ENCODE measurements at regions not wholly inside any gene's neighbourhood (a gene's known extent, or its start where the extent isn't known, plus 50 kb on each side); places are given as distances from the start of the nearest gene placed in this dataset.

DNA sequence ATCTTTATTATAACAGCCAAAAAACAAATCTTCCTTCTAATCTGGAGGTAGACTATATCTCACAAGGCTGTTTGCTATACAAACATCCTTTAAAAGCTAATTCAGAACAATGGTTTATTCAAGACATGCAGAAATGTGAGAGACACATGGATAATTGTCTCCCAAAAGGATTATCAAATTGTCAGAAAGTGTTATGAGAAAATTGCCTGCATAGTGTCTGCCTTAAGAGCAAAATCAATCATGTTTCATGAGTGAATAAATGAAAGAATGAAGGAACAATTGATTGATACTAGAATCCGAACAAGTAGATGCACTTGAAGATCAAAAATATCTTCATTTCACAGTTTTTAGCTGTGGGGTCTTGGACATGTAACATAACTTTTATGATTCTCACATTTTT, 621.7 kb upstream of the BOD1L1 start:
- Histone ChIP-seq H2BK120ac (replicated peaks; ENCODE audit: low read depth, low read length) (no peak overlapping the region), H2BK15ac (ENCODE audit: low read length) (no peak overlapping the region), H2BK20ac (ENCODE audit: low read length) (no peak overlapping the region), H4K5ac (ENCODE audit: insufficient read length, low read depth, low read length) (no peak overlapping the region), H2BK12ac (ENCODE audit: low read depth, low read length) (no peak overlapping the region), H3K79me2 (ENCODE audit: control insufficient read depth in 1 of 2, insufficient read depth in 2 of 2, low read length in 2 of 2) (no peaks in the 10 kb centered on the region), H4K8ac (ENCODE audit: extremely low read depth, insufficient read depth, low read length) (no peak overlapping the region), H3K23ac (ENCODE audit: insufficient read length) (no peak overlapping the region), H3K9ac (replicated peaks in 1 of 4; ENCODE audit: extremely low read depth in 1 of 4, low read depth in 3 of 4, low read length in 3 of 4) (no peak overlapping the region), H3K4me2 (ENCODE audit: insufficient read depth in 1 of 2, low read depth in 2 of 2, low read length in 2 of 2) (no peak overlapping the region), H3K4me3 (ENCODE audit: extremely low read depth in 1 of 4, insufficient read depth in 2 of 4, low read depth in 3 of 4, low read length in 4 of 4) (no peak overlapping the region), H3K9me3 (ENCODE audit: insufficient read depth in 2 of 2, low read depth in 1 of 2, low read length in 1 of 2) (no peaks in the 10 kb centered on the region), H3K23me2 (ENCODE audit: low read depth, low read length) (no peaks in the 10 kb centered on the region), H4K20me1 (replicated peaks in 1 of 2; ENCODE audit: control insufficient read depth in 1 of 2, insufficient read depth in 2 of 2, low read length in 2 of 2) (no peaks in the 10 kb centered on the region), H3K18ac (ENCODE audit: extremely low read depth, low read length) (no peak overlapping the region), H3K56ac (replicated peaks; ENCODE audit: insufficient read length, low read depth, low read length) (no peak overlapping the region), H3K27me3 (replicated peaks in 1 of 4; ENCODE audit: control insufficient read depth in 3 of 4, extremely low read depth in 1 of 4, insufficient read depth in 3 of 4, low read length in 3 of 4) (no peaks in the 10 kb centered on the region), H3K79me1 (ENCODE audit: low read depth, low read length) (no peaks in the 10 kb centered on the region), H2BK5ac (ENCODE audit: low read depth, low read length) (no peak overlapping the region), H3K4me1 (replicated peaks in 1 of 4; ENCODE audit: control insufficient read depth in 3 of 4, insufficient read depth in 4 of 4, low read length in 3 of 4) (no peaks in the 10 kb centered on the region), H2AK5ac (ENCODE audit: low read depth, low read length) (no peak overlapping the region), H3K36me3 (ENCODE audit: control insufficient read depth in 2 of 4, insufficient read depth in 4 of 4, low read length in 3 of 4) (no peaks in the 10 kb centered on the region), H4K91ac (replicated peaks; ENCODE audit: insufficient read length, low read length) (no peak overlapping the region), H3K27ac (ENCODE audit: low read depth, low read length) (no peak overlapping the region), H3K4ac (replicated peaks; ENCODE audit: insufficient read length, low read depth, low read length) (no peak overlapping the region), H2AFZ (ENCODE audit: low read length) (no peak overlapping the region), H3K14ac (ENCODE audit: insufficient read length) (no peak overlapping the region)
- DNase-seq (ENCODE audit: low read depth in 1 of 2, low spot score in 2 of 2) (no peak), FAIRE-seq (no peak)
- WGBS, 2 experiments (ENCODE audit: extremely low coverage in 1 of 2, insufficient coverage in 1 of 2, insufficient read length in 1 of 2, insufficient replicate concordance in 2 of 2, low coverage in 1 of 2, low lambda C conversion rate in 2 of 2, missing lambda C conversion rate in 1 of 2), result 87% methylated on average over 1 of the region's 1 CpG; no CpG with 5 or more reads in 1 of the 2 experiments
- TF ChIP-seq KDM4A (IDR thresholded peaks at IDR 0.05; ENCODE audit: low read depth, low read length, severe bottlenecking) (no peak), CHD2 (IDR thresholded peaks at IDR 0.05; ENCODE audit: low read length) (no peak), SP2 (IDR thresholded peaks at IDR 0.05; ENCODE audit: low read length) (no peak), USF2 (IDR thresholded peaks at IDR 0.05; ENCODE audit: low read length) (no peak), POLR2A (IDR thresholded peaks at IDR 0.05; ENCODE audit: control extremely low read depth in 1 of 2, low read depth in 2 of 2, low read length in 2 of 2) (no peak)
- POLR2A ChIA-PET (ENCODE audit: partially characterized antibody), result no interaction called here
- CTCF ChIA-PET (ENCODE audit: partially characterized antibody), result no interaction called here

Measured in H1 (cell line).